ENCODE measurements at regions not wholly inside any gene's neighbourhood (a gene's known extent, or its start where the extent isn't known, plus 50 kb on each side); places are given as distances from the start of the nearest gene placed in this dataset.

DNA sequence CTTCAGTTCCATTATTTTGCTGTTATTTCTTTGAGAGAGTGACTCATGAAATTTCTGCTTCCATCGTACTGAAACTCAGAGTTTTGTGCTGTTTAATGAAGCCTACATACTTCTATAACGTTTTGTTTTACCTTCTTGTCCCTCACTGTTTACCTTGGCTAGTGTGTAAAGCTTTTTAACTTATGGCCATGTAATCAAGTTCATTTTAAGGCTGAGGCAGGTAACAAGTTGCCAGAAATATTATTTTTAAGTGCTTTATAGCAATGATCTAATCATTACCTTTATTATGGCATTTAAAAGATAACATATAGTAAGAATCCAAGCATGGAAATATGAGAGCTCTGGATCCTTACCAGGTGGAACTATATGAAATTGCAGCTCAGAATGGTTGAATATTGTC is 102.3 kb upstream of the FAT1 start:
- Histone ChIP-seq H3F3A (ENCODE audit: low read depth) (no peaks in the 10 kb centered on the region), H3K9me3 (ENCODE audit: low read depth) (no peaks in the 10 kb centered on the region), H3K79me2 (ENCODE audit: low read depth) (no peaks in the 10 kb centered on the region), H3K4me2 (no peak overlapping the region), H3K4me1 (no peaks in the 10 kb centered on the region), H3K4me3 (no peak overlapping the region), H3K36me3 (no peaks in the 10 kb centered on the region), H3K27ac (no peak overlapping the region), H4K20me1 (ENCODE audit: low read depth) (no peaks in the 10 kb centered on the region), H2AFZ (replicated peaks) (no peak overlapping the region), H3K27me3 (no peaks in the 10 kb centered on the region), H3K9ac (no peak overlapping the region)
- peaks cover 2% of the 10 kb centered on the region for H3K27me3 Mint-ChIP-seq (ENCODE audit: insufficient read depth, low read depth)
- no peak for DNase-seq (ENCODE audit: low spot score)
- peaks cover 12% of the 10 kb centered on the region for H3K4me1 Mint-ChIP-seq
- no peak overlapping the region for H3K4me3 Mint-ChIP-seq
- no peaks in the 10 kb centered on the region for H3K36me3 Mint-ChIP-seq
- no peaks in the 10 kb centered on the region for H3K9me3 Mint-ChIP-seq
- no peak for TF ChIP-seq EZH2phosphoT487 (IDR thresholded peaks at IDR 0.05)
- no peak for TF ChIP-seq CTCF (IDR thresholded peaks at IDR 0.05)
- no peak for TF ChIP-seq EZH2 (IDR thresholded peaks at IDR 0.05)
- H3K27ac Mint-ChIP-seq: no peak overlapping the region

GRCh38 chr4:186826846-186827533 is 103.3 kb upstream of the FAT1 start:
- Histone ChIP-seq H3K9me3 (ENCODE audit: low read depth) (no peaks in the 10 kb centered on the region), H3K4me3 (no peak overlapping the region), H3K79me2 (ENCODE audit: low read depth) (no peaks in the 10 kb centered on the region), H3F3A (ENCODE audit: low read depth) (no peaks in the 10 kb centered on the region), H4K20me1 (ENCODE audit: low read depth) (no peaks in the 10 kb centered on the region), H3K27ac (no peak overlapping the region), H3K27me3 (no peaks in the 10 kb centered on the region), H3K36me3 (no peaks in the 10 kb centered on the region), H3K4me1 (no peaks in the 10 kb centered on the region), H3K4me2 (no peak overlapping the region), H2AFZ (replicated peaks) (peak overlapping the region; percentile 97), H3K9ac (no peak overlapping the region)
- Mint-ChIP-seq H3K36me3 (no peaks in the 10 kb centered on the region), H3K9me3 (no peaks in the 10 kb centered on the region), H3K4me3 (no peak overlapping the region), H3K4me1 (peaks cover 5% of the 10 kb centered on the region), H3K27me3 (ENCODE audit: insufficient read depth, low read depth) (no peaks in the 10 kb centered on the region), H3K27ac (peak overlapping the region; percentile 21)
- DNase-seq (ENCODE audit: low spot score): no peak
- TF ChIP-seq EZH2phosphoT487 (IDR thresholded peaks at IDR 0.05): no peak
- TF ChIP-seq EZH2 (IDR thresholded peaks at IDR 0.05): no peak
- TF ChIP-seq CTCF (IDR thresholded peaks at IDR 0.05): no peak

DNA sequence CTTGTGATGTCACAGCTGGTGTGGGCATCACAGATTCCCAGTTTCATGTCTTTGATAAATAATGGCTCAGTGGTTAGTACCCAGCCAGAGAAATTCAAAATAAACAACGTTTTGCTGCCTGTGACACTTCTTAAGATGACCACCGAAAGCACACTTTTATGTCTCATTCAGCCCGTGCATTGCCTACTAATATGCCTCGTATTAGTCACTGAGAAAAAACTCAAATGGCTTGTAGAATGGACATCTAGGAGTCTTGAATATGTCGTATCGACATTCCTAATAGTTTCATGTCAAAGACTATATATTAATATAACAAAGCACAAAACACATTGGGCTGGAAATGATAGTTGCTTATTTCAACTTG is 103.9 kb upstream of the FAT1 start:
- H3K9me3 Mint-ChIP-seq: no peaks in the 10 kb centered on the region
- Histone ChIP-seq H3K79me2 (ENCODE audit: low read depth) (no peaks in the 10 kb centered on the region), H2AFZ (replicated peaks) (peak overlapping the region; percentile 97), H3K27me3 (no peaks in the 10 kb centered on the region), H4K20me1 (ENCODE audit: low read depth) (no peaks in the 10 kb centered on the region), H3F3A (ENCODE audit: low read depth) (no peaks in the 10 kb centered on the region), H3K36me3 (no peaks in the 10 kb centered on the region), H3K9ac (no peak overlapping the region), H3K9me3 (ENCODE audit: low read depth) (no peaks in the 10 kb centered on the region), H3K4me1 (no peaks in the 10 kb centered on the region), H3K4me3 (no peak overlapping the region), H3K27ac (no peak overlapping the region), H3K4me2 (no peak overlapping the region)
- no peaks in the 10 kb centered on the region for H3K36me3 Mint-ChIP-seq
- TF ChIP-seq CTCF (IDR thresholded peaks at IDR 0.05): no peak
- TF ChIP-seq EZH2 (IDR thresholded peaks at IDR 0.05): no peak
- no peak for TF ChIP-seq EZH2phosphoT487 (IDR thresholded peaks at IDR 0.05)
- H3K27ac Mint-ChIP-seq: no peak overlapping the region
- H3K4me3 Mint-ChIP-seq: no peak overlapping the region
- peaks cover 3% of the 10 kb centered on the region for H3K4me1 Mint-ChIP-seq
- no peaks in the 10 kb centered on the region for H3K27me3 Mint-ChIP-seq (ENCODE audit: insufficient read depth, low read depth)
- no peak for DNase-seq (ENCODE audit: low spot score)

All from neural progenitor cell (in vitro differentiated cells).